Kidney capillary endothelial cell (primary cell): ENCODE measurements at regions not wholly inside any gene's neighbourhood (a gene's known extent, or its start where the extent isn't known, plus 50 kb on each side); places are given as distances from the start of the nearest gene placed in this dataset.

Source experiments
- DNase-seq: peaks from one replicate; pipeline ENCODE4 v3.0.0-alpha.2; 2018; ENCODE audit warnings: low spot score

DNA sequence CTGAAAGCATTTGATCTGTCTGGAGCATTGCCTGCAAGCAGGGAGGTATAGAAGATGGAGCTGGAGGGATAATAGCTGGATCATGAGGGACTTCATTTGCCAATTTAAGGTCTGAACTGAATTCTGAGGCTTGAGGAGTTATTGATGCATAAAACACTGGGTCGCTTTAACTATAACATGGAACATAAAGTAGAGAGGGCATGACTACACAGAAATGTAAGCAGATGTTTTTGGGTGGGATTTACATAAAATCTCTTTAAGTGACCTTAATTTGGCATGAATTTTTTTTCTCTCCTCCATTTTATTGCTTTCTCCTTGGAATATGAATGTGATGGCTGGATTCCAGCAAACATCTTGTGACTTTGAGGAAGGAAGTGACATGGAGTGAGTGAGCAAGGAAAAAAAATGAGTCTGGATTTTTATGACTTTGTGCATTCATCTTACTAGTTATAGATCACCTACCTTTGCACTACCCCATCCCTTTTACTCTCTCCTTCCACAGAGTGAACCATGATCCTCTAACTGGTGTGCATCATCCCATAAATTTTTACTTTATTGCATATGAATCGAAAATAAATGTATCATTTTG, 356.0 kb downstream of the DUSP6 start:
- no peak for DNase-seq

DNA sequence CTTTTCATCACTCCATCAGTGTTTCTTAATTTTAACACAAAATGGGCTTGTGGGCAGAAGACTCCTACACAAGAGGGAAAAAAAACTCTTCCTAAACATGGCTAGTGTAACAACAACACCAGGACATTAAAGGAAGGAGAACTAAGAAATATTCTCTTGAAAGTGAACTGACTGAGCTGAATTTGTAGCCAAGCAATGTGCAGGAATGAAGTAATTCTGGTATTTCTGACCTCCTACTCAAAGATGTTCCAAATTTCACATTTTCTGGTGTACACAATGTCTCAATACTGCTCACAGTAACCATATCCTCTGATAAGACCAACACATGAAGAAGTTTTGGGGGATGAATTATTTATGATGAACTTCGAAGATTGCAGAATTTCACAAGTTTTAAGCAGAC, 357.3 kb downstream of the DUSP6 start:
- DNase-seq = no peak

DNA sequence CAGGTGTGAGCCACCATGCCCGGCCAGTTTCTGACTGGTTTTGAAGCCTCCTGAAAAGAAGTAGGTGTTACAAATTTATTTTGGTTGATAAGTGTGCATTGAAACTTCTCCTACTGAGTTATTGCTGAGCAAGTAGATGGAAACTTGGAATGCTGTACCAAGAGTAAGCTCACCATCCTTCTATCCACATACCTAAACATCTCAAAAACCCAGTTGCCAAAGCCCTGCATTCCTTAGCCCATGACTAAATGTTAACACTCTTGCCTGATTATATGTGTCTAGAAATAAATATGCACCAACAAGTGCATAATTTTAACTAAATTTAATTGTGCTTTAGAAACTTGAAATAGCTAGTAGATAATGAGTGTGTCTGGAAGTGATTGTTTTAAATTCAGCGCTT, 357.8 kb downstream of the DUSP6 start:
- no peak for DNase-seq

DNA sequence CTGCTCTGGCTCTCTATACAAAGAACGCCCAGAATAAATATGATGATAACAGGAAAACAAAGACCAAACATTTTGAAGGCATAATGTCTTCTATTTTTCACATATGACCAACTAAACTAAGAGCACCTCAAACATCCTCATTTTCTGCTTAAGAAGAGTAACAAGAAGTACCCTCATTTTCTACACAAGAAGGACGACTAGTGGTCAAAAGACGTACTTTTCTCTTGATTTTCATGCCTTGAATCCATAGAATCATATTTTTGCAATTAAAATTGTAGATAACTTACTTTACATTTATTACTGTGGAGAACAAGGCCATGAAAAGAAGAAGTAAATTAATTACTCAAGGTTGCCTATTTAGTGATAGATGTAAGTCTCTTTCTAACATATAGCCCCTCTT, 358.6 kb downstream of the DUSP6 start:
- peak; percentile 82 for DNase-seq

DNA sequence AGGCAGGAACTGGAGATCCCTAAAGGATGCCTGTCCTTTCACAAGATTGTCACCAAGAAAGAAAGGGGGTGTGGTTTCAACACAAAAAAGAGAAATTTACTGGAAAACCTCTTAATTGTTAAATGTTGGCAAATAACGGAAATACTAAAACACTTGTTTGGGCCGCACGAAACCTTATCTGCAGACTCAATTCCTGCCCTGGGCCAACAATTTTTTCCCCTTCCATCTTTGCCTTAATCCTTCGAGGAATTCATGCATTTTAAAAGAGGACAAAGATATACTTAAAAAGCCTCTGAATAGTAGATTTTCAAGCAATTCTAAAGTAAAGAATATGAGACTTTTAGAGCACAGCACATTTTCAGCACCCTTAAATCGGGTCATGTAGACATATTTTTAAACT, 366.2 kb downstream of the DUSP6 start:
- no peak for DNase-seq

DNA sequence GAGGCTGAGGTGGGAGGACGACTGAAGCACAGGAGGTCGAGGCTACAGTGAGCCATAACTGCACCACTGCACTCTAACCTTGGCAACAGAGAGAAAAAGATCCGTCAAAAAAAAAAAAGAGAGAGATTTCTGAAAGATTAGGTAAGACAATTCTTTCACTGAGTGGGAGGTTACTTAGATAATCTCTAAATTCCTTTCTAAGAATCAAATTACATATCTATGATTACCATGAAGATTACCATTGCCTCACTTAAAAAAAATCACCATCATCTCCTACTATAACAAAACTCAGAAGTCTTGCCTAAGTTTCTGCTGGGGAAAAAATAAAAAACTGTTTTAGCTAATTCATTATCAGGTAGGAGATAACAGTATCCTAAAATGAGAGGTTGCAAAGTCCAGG, 366.7 kb downstream of the DUSP6 start:
- DNase-seq = no peak

DNA sequence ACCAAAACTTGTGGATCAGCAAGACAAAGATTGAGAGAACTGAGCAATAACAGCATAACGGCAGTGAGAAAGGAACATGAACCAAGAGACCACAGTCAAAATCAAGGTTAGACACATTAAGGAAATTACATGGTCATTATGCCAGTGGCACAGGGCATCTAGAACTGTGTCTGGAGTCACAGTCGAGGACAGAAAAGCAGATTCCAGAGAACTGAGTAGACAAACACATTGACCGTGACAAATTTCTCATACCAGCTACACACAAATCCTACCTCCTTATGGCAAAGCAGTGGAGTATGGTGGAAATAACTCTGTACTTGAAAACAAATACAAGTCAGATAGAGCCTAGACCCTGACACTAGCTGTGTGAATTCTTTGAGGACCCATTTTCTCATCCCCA, 367.3 kb downstream of the DUSP6 start:
- no peak for DNase-seq

DNA sequence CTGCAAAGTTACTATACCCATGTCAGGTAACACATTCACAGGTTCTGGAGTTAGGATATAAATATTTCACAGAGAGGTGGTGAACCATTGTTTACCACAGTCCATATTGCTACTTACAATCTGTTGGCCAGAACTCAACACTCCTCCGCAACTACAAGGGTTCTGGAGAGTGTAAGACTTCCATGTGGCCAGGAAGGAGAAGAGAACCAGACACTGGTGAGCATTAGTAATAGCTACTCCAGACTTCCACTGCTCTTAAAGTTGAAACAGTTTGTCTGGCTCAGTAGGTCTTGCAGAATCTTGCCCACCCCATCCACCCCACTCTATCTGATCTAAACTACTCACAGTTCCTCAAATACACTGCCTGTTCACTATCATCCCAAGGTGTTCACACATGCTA, 369.6 kb downstream of the DUSP6 start:
- no peak for DNase-seq

DNA sequence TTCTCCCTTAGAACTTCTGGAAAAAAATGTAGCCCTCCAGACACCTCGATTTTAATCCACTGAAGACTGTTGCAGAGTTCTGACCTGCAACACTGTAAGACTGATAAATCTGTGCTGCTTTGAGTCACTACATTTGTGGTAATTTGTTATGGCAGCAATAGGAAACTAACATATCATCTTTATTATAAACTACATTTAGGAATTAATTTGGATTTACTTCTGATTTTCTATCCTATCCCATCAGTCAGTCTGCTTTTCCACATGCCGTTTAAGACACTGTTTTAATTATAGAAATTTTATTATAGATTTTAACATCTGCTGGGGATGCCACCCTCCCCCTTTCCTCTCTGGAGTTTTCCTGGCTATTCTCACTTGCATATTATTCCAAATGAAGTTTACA, 375.2 kb downstream of the DUSP6 start:
- DNase-seq = no peak

DNA sequence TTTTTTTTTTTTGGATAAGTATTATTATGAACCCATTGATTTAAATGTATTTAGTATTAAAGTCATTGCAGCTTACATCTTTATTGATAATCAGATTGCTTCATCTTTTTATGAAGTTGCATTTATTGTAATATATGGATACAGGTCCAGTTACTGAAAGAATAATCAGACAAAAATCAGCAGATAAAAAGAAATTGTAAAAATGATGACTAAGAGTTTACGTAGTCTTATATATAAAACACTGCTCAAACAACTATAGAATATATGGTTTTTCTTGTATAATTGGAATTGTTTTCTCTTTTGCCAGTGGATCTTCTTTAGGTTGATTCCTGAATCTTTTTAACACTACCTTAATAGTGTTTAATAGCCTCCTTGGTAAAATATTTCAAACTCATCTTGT, 378.3 kb downstream of the DUSP6 start:
- DNase-seq = no peak

DNA sequence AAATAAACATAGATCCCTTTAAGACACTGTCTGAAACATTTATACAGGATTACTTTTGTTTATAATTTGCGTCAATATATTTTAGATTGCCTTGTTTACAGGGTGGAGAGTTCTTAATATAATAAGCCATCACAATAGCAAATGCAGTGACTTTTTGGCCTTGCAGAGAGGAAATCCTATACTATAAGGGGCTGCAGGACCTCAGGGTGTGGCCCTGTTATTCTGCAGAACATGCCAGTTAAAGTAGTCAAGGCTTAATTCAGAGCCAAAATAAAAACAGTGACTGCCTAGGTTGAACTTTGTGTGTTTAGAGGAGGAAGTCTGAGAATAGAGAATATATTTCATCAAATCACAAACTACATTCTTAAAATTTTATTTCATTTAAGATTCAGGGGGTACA, 381.6 kb downstream of the DUSP6 start:
- no peak for DNase-seq

DNA sequence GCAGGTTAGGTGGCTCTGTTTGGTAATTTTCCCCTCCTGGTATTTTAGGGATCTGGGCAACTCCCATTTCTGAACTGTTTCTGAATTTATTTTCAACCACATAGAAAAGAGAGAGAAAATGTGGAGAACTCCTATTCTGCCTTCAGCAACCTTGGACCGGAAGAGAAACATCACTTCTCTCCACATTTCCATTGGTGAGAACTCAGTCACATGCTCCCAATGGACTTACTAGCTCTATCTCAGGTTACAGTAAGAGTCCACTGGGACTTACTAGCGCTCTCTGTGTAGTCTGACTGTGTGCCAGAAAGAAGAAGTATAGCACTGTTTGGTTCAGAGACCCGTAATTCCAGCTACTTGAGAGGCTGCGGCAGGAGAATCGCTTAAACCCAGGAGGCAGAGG, 383.2 kb downstream of the DUSP6 start:
- DNase-seq = no peak

DNA sequence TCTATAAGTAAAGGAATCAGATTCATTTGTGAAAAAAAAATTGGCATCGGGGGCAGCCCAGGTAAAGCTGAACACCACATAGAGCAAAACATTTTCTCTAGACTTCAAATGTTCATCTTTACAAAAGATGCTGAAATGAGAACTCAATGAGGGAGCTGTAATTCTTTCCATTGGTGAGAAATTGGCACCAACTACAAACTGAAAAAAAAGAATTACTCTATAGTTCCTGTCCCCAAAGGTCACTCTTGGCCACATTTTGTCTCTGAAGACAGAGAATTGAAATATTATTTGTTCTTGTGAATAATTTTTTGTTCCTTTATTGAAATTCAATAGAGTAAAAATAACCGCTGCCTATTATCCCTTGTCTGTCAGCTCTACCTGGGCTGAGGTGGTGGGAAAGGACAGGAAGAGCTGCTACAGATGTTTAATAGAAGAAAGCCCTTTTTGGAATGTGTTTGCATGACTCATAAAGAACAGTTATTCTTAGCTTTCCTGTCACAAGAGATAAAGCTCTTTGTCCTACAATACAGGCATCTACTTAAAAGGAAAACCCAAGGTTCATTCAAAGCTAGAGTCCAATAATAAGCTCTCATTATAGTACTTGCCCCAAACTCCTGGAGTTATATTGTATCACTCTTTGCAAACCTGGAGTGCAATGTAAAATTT, 380.1 kb upstream of the KITLG start:
- peak; percentile 97 for DNase-seq

DNA sequence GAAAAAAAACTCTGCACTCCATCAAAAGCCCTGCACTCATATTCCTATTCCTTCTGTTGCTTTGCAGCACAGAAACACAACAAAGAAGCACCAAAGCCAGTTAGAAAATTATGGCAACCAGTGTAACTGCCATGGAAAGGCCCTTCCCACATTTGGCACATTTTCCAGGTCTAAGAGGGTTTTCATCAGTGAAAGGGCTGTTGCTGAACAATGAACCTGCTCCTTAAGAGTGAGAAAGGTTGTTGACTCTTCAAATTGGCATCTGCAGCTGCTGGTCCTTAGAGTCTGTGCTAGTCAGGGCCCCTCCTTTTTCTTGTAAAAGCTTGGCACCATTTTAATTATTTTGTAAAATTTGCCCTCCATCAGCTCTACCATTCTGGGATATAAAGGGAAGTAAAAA, 378.7 kb upstream of the KITLG start:
- DNase-seq = no peak

DNA sequence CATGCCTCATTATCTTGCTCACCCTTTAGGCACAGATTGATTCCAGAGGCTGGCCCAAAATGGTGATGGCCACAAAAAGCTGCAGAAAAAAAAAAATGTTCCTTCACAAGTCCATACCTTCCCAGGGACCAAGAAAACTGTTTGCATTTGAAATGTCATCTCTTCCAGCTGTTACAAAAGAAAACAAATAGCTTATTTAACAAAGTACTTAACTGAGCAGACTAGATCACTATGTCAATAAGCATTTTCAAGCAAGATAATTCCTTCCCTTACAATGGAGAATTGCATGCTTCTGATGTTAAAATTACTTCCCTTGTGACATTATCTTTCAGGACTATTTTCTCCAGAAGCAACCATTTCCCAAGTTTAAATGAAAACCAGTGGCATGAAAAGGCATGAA, 377.9 kb upstream of the KITLG start:
- no peak for DNase-seq

DNA sequence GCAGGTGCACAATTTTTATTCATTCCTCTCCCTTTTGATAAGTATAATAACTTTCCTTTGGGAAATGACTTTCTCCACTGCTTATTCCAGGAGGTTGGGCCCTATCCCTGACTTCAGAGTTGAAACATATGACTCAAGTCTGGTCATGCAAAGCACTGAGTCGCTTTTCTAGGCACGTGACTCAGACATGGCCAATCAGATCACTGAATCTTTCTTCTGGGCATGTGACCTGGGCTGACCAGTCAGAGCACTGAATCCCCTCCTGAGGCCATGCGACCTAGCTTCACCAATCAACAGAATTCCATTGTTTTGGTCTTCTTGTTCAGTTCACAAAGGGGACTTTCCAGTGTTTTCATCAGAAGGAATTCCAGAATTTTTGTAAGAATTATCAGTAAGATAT, 377.1 kb upstream of the KITLG start:
- DNase-seq = no peak

DNA sequence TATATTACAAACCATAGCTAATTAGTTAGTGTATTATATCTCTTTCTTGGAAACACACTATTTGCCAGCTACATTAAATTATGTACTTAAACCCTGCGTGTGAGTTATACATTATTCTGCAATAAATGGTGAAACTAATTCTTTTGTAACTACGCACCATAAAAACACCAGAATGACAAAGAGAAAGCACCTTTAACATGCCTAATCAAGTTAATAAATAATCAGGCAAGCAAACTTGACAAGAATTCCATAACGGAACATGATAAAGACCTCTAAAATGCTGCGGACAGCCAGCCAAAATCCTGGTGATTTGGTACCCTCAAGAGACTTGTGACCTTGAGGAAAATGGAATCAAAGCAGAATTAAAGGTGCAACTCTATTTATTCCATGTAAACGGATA, 375.3 kb upstream of the KITLG start:
- no peak for DNase-seq

DNA sequence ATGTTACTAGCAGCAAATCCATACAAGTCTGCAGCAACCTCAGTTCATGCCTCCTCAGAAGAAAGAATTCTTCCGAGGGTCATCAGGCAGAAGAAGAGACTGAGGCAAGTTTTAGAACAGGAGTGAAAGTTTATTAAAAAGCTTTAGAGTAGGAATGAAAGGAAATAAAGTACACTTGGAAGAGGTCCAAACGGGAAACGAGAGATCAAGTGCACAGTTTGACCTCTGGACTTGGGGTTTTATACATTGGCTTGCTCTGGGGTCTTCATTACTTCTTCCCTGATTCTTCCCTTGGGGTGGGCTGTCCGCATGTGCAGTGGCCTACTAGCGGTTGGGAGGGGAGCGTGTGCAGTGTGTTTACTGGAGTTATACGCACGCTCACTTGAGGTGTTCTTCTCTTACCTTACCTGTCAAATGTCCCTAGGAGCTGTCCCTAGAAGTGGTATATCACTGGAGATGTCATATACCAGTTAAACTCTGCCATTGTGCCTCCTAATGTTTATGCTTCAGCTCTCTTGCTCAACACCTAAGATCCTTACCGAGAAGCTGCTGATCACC, 372.8 kb upstream of the KITLG start:
- DNase-seq = no peak

DNA sequence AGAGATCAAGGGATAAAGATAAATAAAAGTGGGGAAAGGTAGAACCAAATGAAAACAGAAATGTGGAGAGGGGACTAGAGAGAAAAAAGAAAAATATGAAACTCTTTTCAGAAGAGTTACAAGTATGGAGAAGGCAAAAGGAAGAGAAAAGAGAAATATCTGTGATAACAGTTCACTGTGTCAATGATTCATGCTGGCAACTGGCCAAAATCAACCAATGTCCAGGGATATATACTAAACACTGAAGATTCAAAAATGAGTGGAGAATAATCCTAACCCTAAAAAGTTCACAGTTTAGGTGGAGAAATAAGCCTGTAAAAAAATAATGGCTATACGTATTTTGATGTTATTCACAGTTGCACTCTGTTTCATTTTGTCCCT, 372.3 kb upstream of the KITLG start:
- DNase-seq = peak; percentile 63

DNA sequence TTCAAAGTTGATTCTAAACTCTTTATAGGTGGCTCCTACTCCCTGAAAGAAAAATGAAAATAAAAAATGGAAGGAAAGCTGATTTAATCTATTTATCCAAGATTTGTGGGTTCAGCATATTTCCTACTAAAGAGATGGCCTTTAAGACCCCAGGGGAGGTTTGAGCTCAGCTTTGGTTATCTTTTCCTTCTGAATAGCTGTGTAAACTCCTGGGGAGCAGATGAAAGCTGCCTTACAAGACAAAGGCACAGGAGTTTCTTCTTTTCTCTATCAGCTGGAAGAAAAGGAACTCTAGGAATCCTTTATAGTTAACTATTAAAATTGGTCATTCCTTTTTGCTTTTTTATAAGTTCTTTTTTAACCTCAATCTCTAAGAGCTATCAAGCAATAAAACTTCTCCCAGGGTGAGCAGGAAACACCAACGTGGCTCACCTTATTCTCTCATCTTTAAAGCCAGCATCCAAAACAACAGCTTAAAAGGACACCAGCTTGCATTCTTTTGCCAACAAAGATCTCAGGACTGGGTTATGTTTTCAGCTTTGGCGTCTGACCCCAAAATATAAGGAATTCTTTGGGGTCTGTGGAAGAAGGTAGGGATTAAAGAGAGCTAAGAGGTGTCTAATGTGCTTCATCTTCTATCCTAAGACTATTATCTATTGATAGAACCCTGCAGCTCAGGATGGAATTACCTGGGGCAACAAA, 371.7 kb upstream of the KITLG start:
- DNase-seq = no peak

DNA sequence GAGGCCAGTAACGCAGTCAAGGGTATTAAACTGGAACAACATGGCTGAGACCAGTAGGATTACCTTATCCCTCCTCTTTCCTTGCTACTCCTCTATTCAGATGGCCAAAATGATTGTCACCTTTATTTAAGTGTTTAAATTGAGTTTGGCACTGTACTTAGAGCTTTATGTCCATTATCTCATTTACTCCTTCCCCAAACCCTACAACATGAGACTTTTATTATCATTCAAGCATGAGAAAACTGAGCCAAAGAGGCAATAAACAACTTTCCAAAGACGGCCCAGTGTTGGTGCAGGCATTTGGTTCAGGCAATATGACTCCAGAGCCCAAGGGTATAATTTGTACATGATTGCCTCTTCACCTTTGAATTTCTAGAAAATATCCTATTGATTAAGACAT, 370.9 kb upstream of the KITLG start:
- no peak for DNase-seq

DNA sequence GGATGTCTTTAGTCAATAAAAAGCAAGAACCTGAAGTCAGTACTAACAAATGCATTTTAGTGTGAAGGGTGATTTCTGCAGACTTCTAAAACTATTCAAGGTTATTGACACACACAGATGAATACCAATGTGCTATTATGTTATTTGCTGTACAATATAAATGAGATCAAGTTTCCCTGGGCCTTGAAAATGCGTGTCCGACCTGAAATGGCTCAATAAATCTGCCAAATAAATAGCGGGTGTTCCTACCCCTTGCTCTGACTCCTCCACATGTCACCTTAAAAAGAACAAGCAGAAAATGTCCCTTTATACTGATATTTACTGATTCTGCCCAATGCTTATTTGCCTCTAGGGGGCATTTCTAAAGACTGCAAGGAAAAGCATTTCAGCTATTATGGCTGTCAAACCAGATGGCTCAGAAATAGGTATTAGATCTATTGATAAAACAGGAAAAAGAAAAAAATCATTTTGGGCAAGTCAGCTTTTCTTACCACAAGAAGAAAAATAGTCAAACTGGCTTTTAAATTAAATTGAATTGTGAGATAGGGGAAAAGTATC, 367.3 kb upstream of the KITLG start:
- DNase-seq = no peak

DNA sequence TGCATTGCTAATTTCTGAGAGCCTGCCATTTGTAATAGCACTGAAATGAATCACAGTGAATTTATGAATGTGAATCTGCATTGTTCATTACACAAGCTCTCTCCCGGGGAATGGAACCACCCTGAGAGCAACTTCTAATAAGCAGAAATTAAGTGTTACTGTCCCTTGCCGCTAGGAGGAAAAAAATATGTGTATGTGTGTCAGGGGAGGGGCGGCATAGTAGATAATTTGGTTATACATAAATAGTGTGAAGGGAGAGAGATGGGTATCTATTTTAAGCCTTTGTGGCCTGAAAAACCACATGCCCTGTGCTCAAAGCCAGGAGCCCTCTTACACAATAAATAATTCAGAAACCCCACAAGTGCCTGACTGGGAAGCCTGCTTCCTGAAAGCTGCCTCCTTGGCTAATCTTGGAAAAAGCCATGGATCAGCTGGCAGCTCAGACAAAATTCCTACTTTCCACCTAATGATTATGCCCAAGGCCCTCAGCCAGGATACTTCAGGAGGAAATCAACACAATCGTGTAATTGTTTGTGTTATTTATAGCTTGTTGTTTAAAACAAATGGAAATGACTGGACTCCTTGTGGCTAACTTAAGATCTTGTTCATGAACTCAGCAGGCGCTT, 366.2 kb upstream of the KITLG start:
- peak; percentile 90 for DNase-seq
